GM12878 (cell line): ENCODE measurements at regions not wholly inside any gene's neighbourhood (a gene's known extent, or its start where the extent isn't known, plus 50 kb on each side); places are given as distances from the start of the nearest gene placed in this dataset.
"Not testable (repeated sequence)": the region's sequence is repeated elsewhere in the genome, so short reads cannot be mapped to it uniquely, and the experiment has no call there.

ENCODE experiments used
- CHD2 ChIP-seq: IDR thresholded peaks from 2 replicates; pipeline ENCODE4 v1.6.1; 2011; ENCODE audit warnings: low read depth, low read length, improper control_type of control experiment, borderline replicate concordance
- GABPA ChIP-seq: IDR thresholded peaks from 2 replicates; pipeline ENCODE4 v1.6.1; 2014; ENCODE audit warnings: antibody characterized with exemption, low read depth, mild to moderate bottlenecking, inconsistent platforms
- POLR2A ChIP-seq: IDR thresholded peaks from 2 replicates; pipeline ENCODE4 v1.6.1; 2011; ENCODE audit warnings: low read depth, mild to moderate bottlenecking, low read length
- SMC3 ChIP-seq: IDR thresholded peaks from 2 replicates; pipeline ENCODE4 v1.6.1; 2011; ENCODE audit warnings: low read length, improper control_type of control experiment, borderline replicate concordance
- SREBF2 ChIP-seq: IDR thresholded peaks from 2 replicates; pipeline ENCODE4 v1.6.1; 2012; ENCODE audit warnings: mild to moderate bottlenecking, low read length
- STAT3 ChIP-seq: IDR thresholded peaks from 2 replicates; pipeline ENCODE4 v1.6.1; 2011; ENCODE audit warnings: low read depth, low read length, improper control_type of control experiment
- TF ChIP-seq, protein P1 (sequence below): IDR thresholded peaks from 2 replicates; pipeline ENCODE4 v1.6.1; 2012; ENCODE audit warnings: mild to moderate bottlenecking, low read depth, low read length
- TF ChIP-seq, protein P2 (sequence below), 3 experiments: IDR thresholded peaks in 2 of 3; conservative IDR thresholded peaks in 1 of 3; 2 replicates each; pipeline ENCODE4 v1.5.1; 2011; ENCODE audit warnings: low read depth in 3 of 3, low read length in 3 of 3, mild to moderate bottlenecking in 3 of 3, control low read depth in 2 of 3, moderate library complexity in 2 of 3, inconsistent platforms in 1 of 3, mixed read lengths in 1 of 3; ENCODE audit not compliant: control insufficient read depth in 2 of 3, insufficient read depth in 1 of 3; ENCODE audit errors: extremely low read depth in 1 of 3

DNA sequence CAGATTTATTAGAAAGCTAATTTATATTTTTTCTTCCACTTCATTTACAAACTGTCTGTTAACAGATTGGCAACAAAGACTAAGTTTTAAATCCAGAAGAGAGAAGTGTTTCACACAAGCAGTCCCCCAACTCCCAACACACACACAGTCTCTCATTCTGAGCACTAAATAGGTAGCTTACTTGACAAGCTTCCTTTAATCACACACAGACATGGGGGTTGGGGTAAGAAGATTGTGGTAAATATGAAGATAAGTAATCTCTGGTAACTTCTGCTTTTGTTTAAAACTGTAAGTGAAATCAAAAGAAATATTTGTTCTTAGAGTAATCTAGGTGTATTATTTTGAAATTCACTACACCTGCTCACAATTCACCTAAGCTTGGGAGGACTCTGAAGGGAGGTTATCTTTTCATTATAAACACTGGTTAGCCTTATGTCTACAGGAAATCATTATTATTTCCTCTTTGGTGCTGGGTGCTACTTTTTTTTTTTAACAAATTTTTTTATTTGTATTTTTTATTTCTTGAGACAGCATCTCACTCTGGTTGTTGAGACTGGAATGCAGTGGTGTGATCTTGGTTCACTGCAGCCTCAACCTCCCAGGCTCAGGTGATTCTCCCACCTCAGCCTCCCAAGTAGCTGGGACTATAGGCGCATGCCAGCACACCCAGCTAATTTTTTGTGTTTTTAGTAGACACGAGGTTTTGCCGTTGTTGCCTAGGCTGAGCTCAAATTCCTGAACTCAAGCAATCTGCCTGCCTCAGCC is 82.1 kb upstream of the ATP12A start:
- TF ChIP-seq, protein P1, sequence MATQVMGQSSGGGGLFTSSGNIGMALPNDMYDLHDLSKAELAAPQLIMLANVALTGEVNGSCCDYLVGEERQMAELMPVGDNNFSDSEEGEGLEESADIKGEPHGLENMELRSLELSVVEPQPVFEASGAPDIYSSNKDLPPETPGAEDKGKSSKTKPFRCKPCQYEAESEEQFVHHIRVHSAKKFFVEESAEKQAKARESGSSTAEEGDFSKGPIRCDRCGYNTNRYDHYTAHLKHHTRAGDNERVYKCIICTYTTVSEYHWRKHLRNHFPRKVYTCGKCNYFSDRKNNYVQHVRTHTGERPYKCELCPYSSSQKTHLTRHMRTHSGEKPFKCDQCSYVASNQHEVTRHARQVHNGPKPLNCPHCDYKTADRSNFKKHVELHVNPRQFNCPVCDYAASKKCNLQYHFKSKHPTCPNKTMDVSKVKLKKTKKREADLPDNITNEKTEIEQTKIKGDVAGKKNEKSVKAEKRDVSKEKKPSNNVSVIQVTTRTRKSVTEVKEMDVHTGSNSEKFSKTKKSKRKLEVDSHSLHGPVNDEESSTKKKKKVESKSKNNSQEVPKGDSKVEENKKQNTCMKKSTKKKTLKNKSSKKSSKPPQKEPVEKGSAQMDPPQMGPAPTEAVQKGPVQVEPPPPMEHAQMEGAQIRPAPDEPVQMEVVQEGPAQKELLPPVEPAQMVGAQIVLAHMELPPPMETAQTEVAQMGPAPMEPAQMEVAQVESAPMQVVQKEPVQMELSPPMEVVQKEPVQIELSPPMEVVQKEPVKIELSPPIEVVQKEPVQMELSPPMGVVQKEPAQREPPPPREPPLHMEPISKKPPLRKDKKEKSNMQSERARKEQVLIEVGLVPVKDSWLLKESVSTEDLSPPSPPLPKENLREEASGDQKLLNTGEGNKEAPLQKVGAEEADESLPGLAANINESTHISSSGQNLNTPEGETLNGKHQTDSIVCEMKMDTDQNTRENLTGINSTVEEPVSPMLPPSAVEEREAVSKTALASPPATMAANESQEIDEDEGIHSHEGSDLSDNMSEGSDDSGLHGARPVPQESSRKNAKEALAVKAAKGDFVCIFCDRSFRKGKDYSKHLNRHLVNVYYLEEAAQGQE = not testable (repeated sequence)
- not testable (repeated sequence) for TF ChIP-seq SMC3, STAT3, SREBF2, GABPA, CHD2, POLR2A
- TF ChIP-seq, protein P2, sequence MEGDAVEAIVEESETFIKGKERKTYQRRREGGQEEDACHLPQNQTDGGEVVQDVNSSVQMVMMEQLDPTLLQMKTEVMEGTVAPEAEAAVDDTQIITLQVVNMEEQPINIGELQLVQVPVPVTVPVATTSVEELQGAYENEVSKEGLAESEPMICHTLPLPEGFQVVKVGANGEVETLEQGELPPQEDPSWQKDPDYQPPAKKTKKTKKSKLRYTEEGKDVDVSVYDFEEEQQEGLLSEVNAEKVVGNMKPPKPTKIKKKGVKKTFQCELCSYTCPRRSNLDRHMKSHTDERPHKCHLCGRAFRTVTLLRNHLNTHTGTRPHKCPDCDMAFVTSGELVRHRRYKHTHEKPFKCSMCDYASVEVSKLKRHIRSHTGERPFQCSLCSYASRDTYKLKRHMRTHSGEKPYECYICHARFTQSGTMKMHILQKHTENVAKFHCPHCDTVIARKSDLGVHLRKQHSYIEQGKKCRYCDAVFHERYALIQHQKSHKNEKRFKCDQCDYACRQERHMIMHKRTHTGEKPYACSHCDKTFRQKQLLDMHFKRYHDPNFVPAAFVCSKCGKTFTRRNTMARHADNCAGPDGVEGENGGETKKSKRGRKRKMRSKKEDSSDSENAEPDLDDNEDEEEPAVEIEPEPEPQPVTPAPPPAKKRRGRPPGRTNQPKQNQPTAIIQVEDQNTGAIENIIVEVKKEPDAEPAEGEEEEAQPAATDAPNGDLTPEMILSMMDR (IDR thresholded peaks at IDR 0.05 in 2 of 3, conservative IDR thresholded peaks at IDR 0.05 in 1 of 3; ENCODE audit: control insufficient read depth in 2 of 3, extremely low read depth in 1 of 3, insufficient read depth in 1 of 3, low read depth in 3 of 3, low read length in 3 of 3) = not testable (repeated sequence)
